ENCODE measurements at regions not wholly inside any gene's neighbourhood (a gene's known extent, or its start where the extent isn't known, plus 50 kb on each side); places are given as distances from the start of the nearest gene placed in this dataset.
"Not testable (repeated sequence)": the region's sequence is repeated elsewhere in the genome, so short reads cannot be mapped to it uniquely, and the experiment has no call there.

- no peak for DNase-seq
These were observed 197.0 kb downstream of the TAF11L14 start for GRCh38 chr5:17831279-17831678.

GRCh38 chr5:17832949-17833745, 198.9 kb downstream of the TAF11L14 start:
- no peak for DNase-seq

GRCh38 chr5:17837757-17838156, 203.5 kb downstream of the TAF11L14 start:
- no peak for DNase-seq

- no peak for DNase-seq
These were observed 204.2 kb downstream of the TAF11L14 start for GRCh38 chr5:17838469-17838868.

- no peak for DNase-seq
These were observed 205.6 kb downstream of the TAF11L14 start for GRCh38 chr5:17839848-17840247.

- no peak for DNase-seq
These were observed 212.2 kb downstream of the TAF11L14 start for GRCh38 chr5:17846496-17846895.

- DNase-seq, result no peak
These were observed 213.0 kb downstream of the TAF11L14 start for GRCh38 chr5:17847286-17847685.

- DNase-seq, result no peak
These were observed 217.9 kb downstream of the TAF11L14 start for GRCh38 chr5:17852111-17852510.

GRCh38 chr5:17852740-17853139, 218.5 kb downstream of the TAF11L14 start:
- DNase-seq, result no peak

- no peak for DNase-seq
These were observed 220.6 kb downstream of the TAF11L14 start for GRCh38 chr5:17854901-17855300.

GRCh38 chr5:17860660-17861315, 226.5 kb downstream of the TAF11L14 start:
- no peak for DNase-seq

- not testable (repeated sequence) for DNase-seq
These were observed 230.6 kb downstream of the TAF11L14 start for GRCh38 chr5:17864903-17865302.

GRCh38 chr5:17865966-17866365, 231.7 kb downstream of the TAF11L14 start:
- not testable (repeated sequence) for DNase-seq

- DNase-seq, result no peak
These were observed 237.9 kb downstream of the TAF11L14 start for GRCh38 chr5:17872204-17872603.

GRCh38 chr5:17878541-17878940, 244.3 kb downstream of the TAF11L14 start:
- DNase-seq, result no peak

- no peak for DNase-seq
These were observed 245.0 kb downstream of the TAF11L14 start for GRCh38 chr5:17879276-17879675.

GRCh38 chr5:17880869-17881268, 246.6 kb downstream of the TAF11L14 start:
- no peak for DNase-seq

- no peak for DNase-seq
These were observed 248.7 kb downstream of the TAF11L14 start for GRCh38 chr5:17882760-17883488.

GRCh38 chr5:17888155-17888554, 253.9 kb downstream of the TAF11L14 start:
- no peak for DNase-seq

GRCh38 chr5:17890501-17890900, 256.2 kb downstream of the TAF11L14 start:
- DNase-seq, result no peak

GRCh38 chr5:17891881-17892280, 257.6 kb downstream of the TAF11L14 start:
- no peak for DNase-seq

GRCh38 chr5:17893026-17893635, 258.9 kb downstream of the TAF11L14 start:
- DNase-seq, result no peak

GRCh38 chr5:17895288-17896033, 261.2 kb downstream of the TAF11L14 start:
- no peak for DNase-seq

All from activated CD8-positive, alpha-beta memory T cell treated with anti-CD3 and anti-CD28 coated beads for 24 hours (primary cell).